ENCODE measurements at regions not wholly inside any gene's neighbourhood (a gene's known extent, or its start where the extent isn't known, plus 50 kb on each side); places are given as distances from the start of the nearest gene placed in this dataset.

DNA sequence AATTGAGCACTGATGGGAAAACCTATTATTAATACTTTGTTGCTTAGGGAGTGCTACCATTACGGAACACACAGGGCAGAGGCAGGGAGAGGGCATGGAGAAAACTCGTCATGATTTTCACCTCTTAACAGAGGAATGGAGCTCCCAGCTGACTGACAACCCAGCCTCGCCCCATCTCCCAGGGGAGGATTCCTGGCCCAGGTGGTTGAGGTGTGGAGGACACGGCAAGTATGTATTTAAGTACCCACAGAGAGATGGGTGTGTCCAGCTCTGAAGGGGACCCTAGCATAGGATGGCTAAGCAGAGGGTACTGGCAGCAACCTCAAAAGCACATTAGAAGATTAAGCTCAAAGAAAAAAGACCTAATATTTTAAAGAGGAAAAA lies 261.9 kb upstream of the MOCS1 start:
- Mint-ChIP-seq H3K9me3 (ENCODE audit: unreplicated experiment) (peaks cover 2% of the 10 kb centered on the region), H3K4me1 (ENCODE audit: low read depth, unreplicated experiment) (no peaks in the 10 kb centered on the region), H3K27me3 (ENCODE audit: low read depth, unreplicated experiment) (peaks cover 34% of the 10 kb centered on the region), H3K36me3 (ENCODE audit: low read depth, unreplicated experiment) (no peaks in the 10 kb centered on the region), H3K27ac (ENCODE audit: unreplicated experiment) (no peak overlapping the region), H3K4me3 (ENCODE audit: unreplicated experiment) (no peak overlapping the region)
- Histone ChIP-seq H3K36me3 (ENCODE audit: insufficient read depth, low read length) (no peaks in the 10 kb centered on the region), H3K9ac (ENCODE audit: low read length) (no peak overlapping the region), H2AFZ (ENCODE audit: low read depth, low read length) (no peak overlapping the region), H3K4me1 (ENCODE audit: insufficient read depth, low read length) (no peaks in the 10 kb centered on the region), H3K4me2 (ENCODE audit: low read length) (no peak overlapping the region), H3K79me2 (ENCODE audit: insufficient read depth, low read length) (no peaks in the 10 kb centered on the region), H3K27me3 (ENCODE audit: insufficient read depth, low read length) (no peaks in the 10 kb centered on the region), H3K27ac (ENCODE audit: low read depth, low read length) (no peak overlapping the region), H3K4me3 (ENCODE audit: insufficient read depth, low read depth, low read length) (no peak overlapping the region), H4K20me1 (ENCODE audit: insufficient read depth, low read length) (no peaks in the 10 kb centered on the region), H3K9me3 (ENCODE audit: insufficient read depth, low read depth, low read length) (no peaks in the 10 kb centered on the region)
- FAIRE-seq (no peak), DNase-seq (ENCODE audit: low read depth) (no peak)
- TF ChIP-seq EZH2 (IDR thresholded peaks at IDR 0.05; ENCODE audit: insufficient read depth, low read length) = no peak
- no peak for TF ChIP-seq CTCF (IDR thresholded peaks at IDR 0.05; ENCODE audit: insufficient read depth, low read depth, low read length)

- no peak overlapping the region for H3K4me3 ChIP-seq (ENCODE audit: insufficient read depth, low read depth, low read length)
- no peaks in the 10 kb centered on the region for H3K36me3 ChIP-seq (ENCODE audit: insufficient read depth, low read length)
- no peak overlapping the region for H3K9ac ChIP-seq (ENCODE audit: low read length)
- Mint-ChIP-seq H3K9me3 (ENCODE audit: unreplicated experiment) (peaks cover 2% of the 10 kb centered on the region), H3K27me3 (ENCODE audit: low read depth, unreplicated experiment) (peaks cover 39% of the 10 kb centered on the region), H3K27ac (ENCODE audit: unreplicated experiment) (no peak overlapping the region), H3K4me1 (ENCODE audit: low read depth, unreplicated experiment) (no peaks in the 10 kb centered on the region), H3K4me3 (ENCODE audit: unreplicated experiment) (no peak overlapping the region), H3K36me3 (ENCODE audit: low read depth, unreplicated experiment) (no peaks in the 10 kb centered on the region)
- no peak overlapping the region for H2AFZ ChIP-seq (ENCODE audit: low read depth, low read length)
- no peak overlapping the region for H3K4me2 ChIP-seq (ENCODE audit: low read length)
- H3K9me3 ChIP-seq (ENCODE audit: insufficient read depth, low read depth, low read length) = no peaks in the 10 kb centered on the region
- H3K4me1 ChIP-seq (ENCODE audit: insufficient read depth, low read length) = no peaks in the 10 kb centered on the region
- H4K20me1 ChIP-seq (ENCODE audit: insufficient read depth, low read length) = no peaks in the 10 kb centered on the region
- no peak for DNase-seq (ENCODE audit: low read depth)
- no peaks in the 10 kb centered on the region for H3K27me3 ChIP-seq (ENCODE audit: insufficient read depth, low read length)
- TF ChIP-seq EZH2 (IDR thresholded peaks at IDR 0.05; ENCODE audit: insufficient read depth, low read length) (no peak), CTCF (IDR thresholded peaks at IDR 0.05; ENCODE audit: insufficient read depth, low read depth, low read length) (no peak)
- no peaks in the 10 kb centered on the region for H3K79me2 ChIP-seq (ENCODE audit: insufficient read depth, low read length)
- FAIRE-seq = no peak
- H3K27ac ChIP-seq (ENCODE audit: low read depth, low read length) = no peak overlapping the region
Observed at GRCh38 chr6:40195428-40196134, 261.3 kb upstream of the MOCS1 start.

GRCh38 chr6:40194447-40195170 lies 260.3 kb upstream of the MOCS1 start:
- Histone ChIP-seq H3K9ac (ENCODE audit: low read length) (no peak overlapping the region), H3K9me3 (ENCODE audit: insufficient read depth, low read depth, low read length) (no peaks in the 10 kb centered on the region), H3K4me1 (ENCODE audit: insufficient read depth, low read length) (no peaks in the 10 kb centered on the region), H3K27ac (ENCODE audit: low read depth, low read length) (no peak overlapping the region), H4K20me1 (ENCODE audit: insufficient read depth, low read length) (no peaks in the 10 kb centered on the region), H3K79me2 (ENCODE audit: insufficient read depth, low read length) (no peaks in the 10 kb centered on the region), H3K36me3 (ENCODE audit: insufficient read depth, low read length) (no peaks in the 10 kb centered on the region), H3K4me2 (ENCODE audit: low read length) (no peak overlapping the region), H2AFZ (ENCODE audit: low read depth, low read length) (no peak overlapping the region), H3K27me3 (ENCODE audit: insufficient read depth, low read length) (no peaks in the 10 kb centered on the region), H3K4me3 (ENCODE audit: insufficient read depth, low read depth, low read length) (no peak overlapping the region)
- DNase-seq (ENCODE audit: low read depth) = no peak
- TF ChIP-seq CTCF (IDR thresholded peaks at IDR 0.05; ENCODE audit: insufficient read depth, low read depth, low read length) (no peak), EZH2 (IDR thresholded peaks at IDR 0.05; ENCODE audit: insufficient read depth, low read length) (no peak)
- Mint-ChIP-seq H3K27ac (ENCODE audit: unreplicated experiment) (no peak overlapping the region), H3K9me3 (ENCODE audit: unreplicated experiment) (peaks cover 2% of the 10 kb centered on the region), H3K4me1 (ENCODE audit: low read depth, unreplicated experiment) (no peaks in the 10 kb centered on the region), H3K36me3 (ENCODE audit: low read depth, unreplicated experiment) (no peaks in the 10 kb centered on the region), H3K27me3 (ENCODE audit: low read depth, unreplicated experiment) (peaks cover 44% of the 10 kb centered on the region), H3K4me3 (ENCODE audit: unreplicated experiment) (no peak overlapping the region)
- no peak for FAIRE-seq

All from astrocyte (in vitro differentiated cells and primary cell).